Duodenal mucosa (tissue), 2 donors: ENCODE measurements at regions not wholly inside any gene's neighbourhood (a gene's known extent, or its start where the extent isn't known, plus 50 kb on each side); places are given as distances from the start of the nearest gene placed in this dataset.
A peak's percentile ranks its signal among the peaks of the same experiment; 100 is the strongest.

Source experiments
- H3K27ac ChIP-seq: one replicate; pipeline ENCODE4 v1.7.0; 2013; ENCODE audit warnings: low read depth, low read length
- H3K27me3 ChIP-seq, 2 donors: one replicate each; pipeline ENCODE4 v1.7.0; 2013; ENCODE audit warnings: low read length in 2 of 2, control low read depth in 1 of 2; ENCODE audit not compliant: insufficient read depth in 2 of 2, control insufficient read depth in 1 of 2
- H3K36me3 ChIP-seq, 2 donors: one replicate each; pipeline ENCODE4 v1.7.0; 2013; ENCODE audit warnings: low read length in 2 of 2, control low read depth in 1 of 2; ENCODE audit not compliant: insufficient read depth in 2 of 2, control insufficient read depth in 1 of 2
- H3K4me1 ChIP-seq, 2 donors: one replicate each; pipeline ENCODE4 v1.7.0; 2013; ENCODE audit warnings: low read length in 2 of 2, control low read depth in 1 of 2; ENCODE audit not compliant: insufficient read depth in 2 of 2, control insufficient read depth in 1 of 2
- H3K4me3 ChIP-seq, 2 donors: one replicate each; pipeline ENCODE4 v1.7.0; 2013; ENCODE audit warnings: low read length in 2 of 2, low read depth in 1 of 2
- H3K9ac ChIP-seq, 2 donors: one replicate each; pipeline ENCODE4 v1.7.0; 2013; ENCODE audit warnings: low read length in 2 of 2, low read depth in 1 of 2
- H3K9me3 ChIP-seq, 2 donors: one replicate each; pipeline ENCODE4 v1.7.0; 2013; ENCODE audit warnings: low read length in 2 of 2, control low read depth in 1 of 2; ENCODE audit not compliant: control insufficient read depth in 1 of 2

- Histone ChIP-seq H3K4me1 (no peaks in the 10 kb centered on the region), H3K36me3 (no peaks in the 10 kb centered on the region), H3K27ac (no peak overlapping the region), H3K9me3 (no peaks in the 10 kb centered on the region), H3K9ac (no peak overlapping the region), H3K27me3 (no peaks in the 10 kb centered on the region), H3K4me3 (no peak overlapping the region)
Observed at GRCh38 chr3:30268288-30268687, 338.1 kb upstream of the TGFBR2 start.

- Histone ChIP-seq H3K9me3 (no peaks in the 10 kb centered on the region), H3K36me3 (no peaks in the 10 kb centered on the region), H3K4me1 (no peaks in the 10 kb centered on the region), H3K27me3 (no peaks in the 10 kb centered on the region), H3K27ac (no peak overlapping the region), H3K9ac (no peak overlapping the region), H3K4me3 (peak overlapping the region in 1 of 2 donors; percentile 45)
Observed at GRCh38 chr3:30269751-30270445, 336.5 kb upstream of the TGFBR2 start.

- Histone ChIP-seq H3K27me3 (no peaks in the 10 kb centered on the region), H3K4me1 (no peaks in the 10 kb centered on the region), H3K4me3 (no peak overlapping the region), H3K9me3 (no peaks in the 10 kb centered on the region), H3K36me3 (no peaks in the 10 kb centered on the region), H3K9ac (no peak overlapping the region), H3K27ac (no peak overlapping the region)
Observed at GRCh38 chr3:30271781-30272180, 334.6 kb upstream of the TGFBR2 start.

DNA sequence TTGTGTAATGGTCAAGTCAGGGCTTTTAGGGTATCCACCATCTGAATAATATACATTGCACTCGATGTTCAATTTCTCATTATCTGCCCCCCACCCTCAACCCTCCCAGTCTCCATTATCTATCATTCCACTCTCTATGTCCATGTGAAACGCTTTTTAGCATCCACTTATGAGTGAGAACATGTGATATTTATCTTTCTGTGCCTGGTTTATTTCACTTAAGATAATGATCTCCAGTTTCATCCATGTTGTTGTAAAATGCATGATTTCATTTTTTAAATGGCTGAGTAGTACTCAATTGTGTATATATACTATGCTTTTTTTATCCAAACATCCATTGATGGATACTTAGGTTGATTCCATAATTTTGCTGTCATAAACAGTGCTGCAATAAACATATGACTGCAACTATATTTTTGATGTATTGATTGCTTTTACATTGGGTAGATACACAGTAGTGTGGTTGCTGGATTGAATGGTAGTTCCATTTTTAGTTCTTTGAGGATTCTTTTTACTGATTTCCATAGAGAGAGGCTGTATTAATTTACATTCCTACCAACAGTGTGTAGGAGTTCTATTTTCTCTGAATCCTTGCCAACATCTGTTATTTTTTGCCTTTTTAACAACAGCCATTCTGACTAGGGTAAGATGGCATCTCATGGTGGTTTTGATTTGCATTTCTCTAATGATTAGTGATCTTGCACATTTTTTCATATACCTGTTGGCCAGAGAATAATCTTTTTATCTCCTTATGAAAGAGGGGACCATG is 332.9 kb upstream of the TGFBR2 start:
- Histone ChIP-seq H3K4me3 (no peak overlapping the region), H3K9me3 (peaks cover 0 to 4% of the 10 kb centered on the region in 2 donors), H3K36me3 (no peaks in the 10 kb centered on the region), H3K4me1 (no peaks in the 10 kb centered on the region), H3K27me3 (no peaks in the 10 kb centered on the region), H3K27ac (no peak overlapping the region), H3K9ac (no peak overlapping the region)

GRCh38 chr3:30277494-30277893 is 328.9 kb upstream of the TGFBR2 start:
- Histone ChIP-seq H3K27me3 (no peaks in the 10 kb centered on the region), H3K4me3 (no peak overlapping the region), H3K36me3 (no peaks in the 10 kb centered on the region), H3K27ac (no peak overlapping the region), H3K4me1 (no peaks in the 10 kb centered on the region), H3K9me3 (peaks cover 0 to 4% of the 10 kb centered on the region in 2 donors), H3K9ac (no peak overlapping the region)

GRCh38 chr3:30281526-30281925 is 324.9 kb upstream of the TGFBR2 start:
- no peak overlapping the region for H3K9ac ChIP-seq
- H3K9me3 ChIP-seq = peaks cover 0 to 4% of the 10 kb centered on the region in 2 donors
- no peak overlapping the region for H3K4me3 ChIP-seq
- H3K27ac ChIP-seq = no peak overlapping the region
- H3K4me1 ChIP-seq = peaks cover 5 to 16% of the 10 kb centered on the region in 2 donors
- H3K36me3 ChIP-seq = no peaks in the 10 kb centered on the region
- H3K27me3 ChIP-seq = no peaks in the 10 kb centered on the region

DNA sequence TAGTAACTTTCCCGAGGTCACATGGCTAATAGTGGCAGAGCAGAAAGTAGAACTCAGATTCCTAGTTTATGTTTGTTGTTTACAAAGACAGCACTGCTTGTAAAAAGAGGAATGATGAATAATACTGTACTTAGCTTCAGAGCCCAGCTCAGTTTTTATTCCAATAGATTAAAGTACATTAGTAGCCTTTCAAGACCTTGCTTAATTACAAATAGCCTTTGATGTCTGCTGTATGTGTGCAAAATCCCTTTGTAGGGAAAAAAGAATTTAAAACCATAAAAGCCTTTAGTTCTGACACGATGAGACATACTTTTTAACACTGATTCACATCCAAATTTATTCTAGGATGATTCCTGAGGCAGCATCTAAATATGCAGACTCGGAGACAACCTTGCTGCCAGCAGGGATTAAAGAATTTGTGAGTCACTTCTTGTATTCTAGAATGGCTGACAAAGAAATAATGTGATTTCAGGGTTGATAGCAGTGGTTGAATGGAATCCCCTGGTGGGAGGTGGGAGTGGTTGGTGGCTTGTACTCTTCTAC is 324.2 kb upstream of the TGFBR2 start:
- no peaks in the 10 kb centered on the region for H3K27me3 ChIP-seq
- H3K4me3 ChIP-seq = no peak overlapping the region
- no peak overlapping the region for H3K9ac ChIP-seq
- no peaks in the 10 kb centered on the region for H3K36me3 ChIP-seq
- peaks cover 0 to 4% of the 10 kb centered on the region in 2 donors for H3K9me3 ChIP-seq
- H3K4me1 ChIP-seq = peaks cover 5 to 18% of the 10 kb centered on the region in 2 donors
- no peak overlapping the region for H3K27ac ChIP-seq

DNA sequence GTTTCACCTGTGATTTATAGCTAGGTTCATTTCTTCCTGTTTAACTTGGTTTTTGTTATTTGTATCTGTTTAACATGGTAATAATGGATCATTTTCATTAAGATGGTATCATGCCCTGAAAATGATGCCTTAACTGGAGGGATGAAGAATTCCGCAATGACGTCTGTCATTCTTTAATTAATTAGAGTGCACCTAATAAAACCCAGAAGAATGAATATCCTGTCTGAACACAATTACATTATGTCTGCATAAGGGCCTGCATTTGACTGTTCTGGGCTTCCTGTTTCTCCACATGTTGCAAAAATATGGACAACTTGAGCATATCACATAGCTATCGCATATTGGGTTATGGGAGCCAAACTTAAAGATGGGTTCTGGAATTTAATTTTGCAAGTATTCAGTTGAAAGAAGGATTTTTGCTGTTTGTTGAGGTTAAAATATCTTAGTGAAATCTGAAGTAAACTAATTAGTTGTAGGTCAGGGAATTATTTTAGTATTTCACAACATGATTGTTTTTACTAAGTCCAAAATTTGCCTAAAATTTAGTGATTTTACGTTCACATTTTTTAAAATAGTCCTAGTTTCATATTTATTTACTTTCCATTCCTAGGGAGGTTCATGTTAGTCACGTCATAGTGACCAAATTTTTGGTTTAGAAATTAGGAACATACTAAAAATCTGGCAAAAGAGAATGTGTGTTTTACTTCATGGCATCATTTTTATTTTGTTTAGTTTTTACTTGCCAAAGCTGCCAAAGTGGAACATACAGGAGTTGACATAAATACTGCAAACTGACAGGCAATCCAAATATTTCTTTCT is 321.0 kb upstream of the TGFBR2 start:
- no peaks in the 10 kb centered on the region for H3K9me3 ChIP-seq
- H3K9ac ChIP-seq = no peak overlapping the region
- no peaks in the 10 kb centered on the region for H3K36me3 ChIP-seq
- H3K27me3 ChIP-seq = no peaks in the 10 kb centered on the region
- no peak overlapping the region for H3K4me3 ChIP-seq
- H3K4me1 ChIP-seq = peaks cover 8 to 35% of the 10 kb centered on the region in 2 donors
- no peak overlapping the region for H3K27ac ChIP-seq

GRCh38 chr3:30286007-30286669 is 320.3 kb upstream of the TGFBR2 start:
- Histone ChIP-seq H3K36me3 (no peaks in the 10 kb centered on the region), H3K27ac (no peak overlapping the region), H3K4me3 (no peak overlapping the region), H3K9ac (no peak overlapping the region), H3K4me1 (peaks cover 8 to 35% of the 10 kb centered on the region in 2 donors), H3K9me3 (no peaks in the 10 kb centered on the region), H3K27me3 (no peaks in the 10 kb centered on the region)
